H9 (cell line): ENCODE measurements at regions not wholly inside any gene's neighbourhood (a gene's known extent, or its start where the extent isn't known, plus 50 kb on each side); places are given as distances from the start of the nearest gene placed in this dataset.

ENCODE experiments used
- DNase-seq: peaks from one replicate; pipeline ENCODE4 v3.0.0-alpha.2; 2017
- H2AFZ ChIP-seq: one replicate; pipeline ENCODE4 v1.6.1; 2013; ENCODE audit warnings: mild to moderate bottlenecking, low read length, control low read depth, moderate library complexity
- H2AK5ac ChIP-seq: 2 replicates; pipeline ENCODE4 v1.6.1; 2013; ENCODE audit warnings: low read length, control low read depth, mixed read lengths; ENCODE audit not compliant: insufficient read length
- H2BK120ac ChIP-seq: one replicate; pipeline ENCODE4 v1.6.1; 2013; ENCODE audit warnings: low read depth, mild to moderate bottlenecking, low read length, control low read depth, inconsistent platforms; ENCODE audit not compliant: poor library complexity, severe bottlenecking
- H2BK12ac ChIP-seq: 2 replicates; pipeline ENCODE4 v1.6.1; 2013; ENCODE audit warnings: low read length, control low read depth, mixed read lengths, low read depth; ENCODE audit not compliant: insufficient read length
- H2BK15ac ChIP-seq: 2 replicates; pipeline ENCODE4 v1.6.1; 2013; ENCODE audit warnings: low read depth, low read length, control low read depth
- H2BK20ac ChIP-seq: one replicate; pipeline ENCODE4 v1.6.1; 2013; ENCODE audit warnings: low read depth, mild to moderate bottlenecking, low read length, control low read depth, inconsistent platforms; ENCODE audit not compliant: poor library complexity, severe bottlenecking
- H2BK5ac ChIP-seq: 2 replicates; pipeline ENCODE4 v1.6.1; 2013; ENCODE audit warnings: low read length, control low read depth, mixed read lengths; ENCODE audit not compliant: insufficient read length
- H3K14ac ChIP-seq: 2 replicates; pipeline ENCODE4 v1.6.1; 2013; ENCODE audit warnings: low read length, control low read depth; ENCODE audit not compliant: insufficient read depth
- H3K18ac ChIP-seq: 2 replicates; pipeline ENCODE4 v1.6.1; 2013; ENCODE audit warnings: low read depth, mild to moderate bottlenecking, mixed read lengths, low read length, control low read depth; ENCODE audit not compliant: insufficient read length
- H3K23ac ChIP-seq: 2 replicates; pipeline ENCODE4 v1.6.1; 2013; ENCODE audit warnings: low read length, control low read depth, mixed read lengths, low read depth; ENCODE audit not compliant: insufficient read length
- H3K23me2 ChIP-seq: 2 replicates; pipeline ENCODE4 v1.6.1; 2013; ENCODE audit warnings: low read depth, mild to moderate bottlenecking, mixed read lengths, low read length, control low read depth; ENCODE audit not compliant: insufficient read length, poor library complexity, severe bottlenecking
- H3K27ac ChIP-seq: 2 replicates; pipeline ENCODE4 v1.5.1; 2013; ENCODE audit warnings: low read length, control low read depth, mixed read lengths, low read depth; ENCODE audit not compliant: insufficient read length
- H3K27me3 ChIP-seq: 2 replicates; pipeline ENCODE4 v1.6.1; 2013; ENCODE audit warnings: low read length, control low read depth, inconsistent platforms; ENCODE audit not compliant: insufficient read depth
- H3K4ac ChIP-seq: 2 replicates; pipeline ENCODE4 v1.6.1; 2013; ENCODE audit warnings: low read depth, mild to moderate bottlenecking, control low read depth, inconsistent platforms, low read length, moderate library complexity
- H3K4me1 ChIP-seq: 2 replicates; pipeline ENCODE4 v1.6.1; 2013; ENCODE audit warnings: low read length, control low read depth, inconsistent platforms; ENCODE audit not compliant: insufficient read depth
- H3K4me2 ChIP-seq: 2 replicates; pipeline ENCODE4 v1.6.1; 2013; ENCODE audit warnings: low read length, control low read depth, mixed read lengths; ENCODE audit not compliant: insufficient read length, insufficient read depth
- H3K56ac ChIP-seq: 2 replicates; pipeline ENCODE4 v1.6.1; 2013; ENCODE audit warnings: low read depth, mild to moderate bottlenecking, mixed read lengths, low read length, control low read depth; ENCODE audit not compliant: insufficient read length
- H3K79me1 ChIP-seq: 2 replicates; pipeline ENCODE4 v1.6.1; 2013; ENCODE audit warnings: low read depth, mild to moderate bottlenecking, moderate library complexity, low read length, control low read depth, inconsistent platforms; ENCODE audit not compliant: insufficient read depth, poor library complexity, severe bottlenecking
- H3K79me2 ChIP-seq: 2 replicates; pipeline ENCODE4 v1.6.1; 2013; ENCODE audit warnings: low read length, control low read depth, inconsistent platforms; ENCODE audit not compliant: insufficient read depth
- H3K9ac ChIP-seq: 2 replicates; pipeline ENCODE4 v1.6.1; 2013; ENCODE audit warnings: low read length, control low read depth, mixed read lengths; ENCODE audit not compliant: insufficient read length; ENCODE audit errors: extremely low read depth
- H3K9me3 ChIP-seq: one replicate; pipeline ENCODE4 v1.6.1; 2013; ENCODE audit warnings: low read depth, low read length, inconsistent platforms; ENCODE audit not compliant: control insufficient read depth
- H3T11ph ChIP-seq: one replicate; pipeline ENCODE4 v1.6.1; 2013; ENCODE audit warnings: mild to moderate bottlenecking, low read length, control low read depth, inconsistent platforms
- H4K20me1 ChIP-seq: one replicate; pipeline ENCODE4 v1.6.1; 2013; ENCODE audit not compliant: control insufficient read depth, insufficient read length, insufficient read depth
- H4K5ac ChIP-seq: 2 replicates; pipeline ENCODE4 v1.6.1; 2013; ENCODE audit warnings: low read depth, mild to moderate bottlenecking, mixed read lengths, low read length, control low read depth; ENCODE audit not compliant: insufficient read length
- H4K8ac ChIP-seq: replicated peaks from 2 replicates; pipeline ENCODE4 v1.6.1; 2013; ENCODE audit warnings: low read length, control low read depth, mixed read lengths, low read depth; ENCODE audit not compliant: insufficient read length
- H4K91ac ChIP-seq: 2 replicates; pipeline ENCODE4 v1.6.1; 2013; ENCODE audit warnings: low read depth, mild to moderate bottlenecking, moderate library complexity, mixed read lengths, low read length, control low read depth; ENCODE audit not compliant: insufficient read length
- H3K27ac Mint-ChIP-seq, 3 experiments: 2 replicates in 2 of 3; 3 replicates in 1 of 3; pipeline ENCODE4 v1.8.0; 2020 to 2021; ENCODE audit warnings: mixed read lengths in 3 of 3, mild to moderate bottlenecking in 1 of 3, moderate library complexity in 1 of 3
- H3K27me3 Mint-ChIP-seq: 2 replicates; pipeline ENCODE4 v1.8.0; 2021; ENCODE audit warnings: low read depth, mild to moderate bottlenecking, moderate library complexity, mixed read lengths
- H3K36me3 Mint-ChIP-seq, 3 experiments: 2 replicates in 2 of 3; 3 replicates in 1 of 3; pipeline ENCODE4 v1.8.0; 2020 to 2021; ENCODE audit warnings: low read depth in 3 of 3, mixed read lengths in 3 of 3; ENCODE audit not compliant: insufficient read depth in 1 of 3
- H3K4me1 Mint-ChIP-seq, 2 experiments: 2 replicates each; pipeline ENCODE4 v1.8.0; 2020; ENCODE audit warnings: mixed read lengths in 2 of 2
- H3K4me3 Mint-ChIP-seq, 2 experiments: 2 replicates in 1 of 2; 3 replicates in 1 of 2; pipeline ENCODE4 v1.8.0; 2020 to 2021; ENCODE audit warnings: mild to moderate bottlenecking in 2 of 2, mixed read lengths in 2 of 2, moderate library complexity in 1 of 2
- H3K9me3 Mint-ChIP-seq, 2 experiments: 2 replicates in 1 of 2; 3 replicates in 1 of 2; pipeline ENCODE4 v1.8.0; 2020; ENCODE audit warnings: mild to moderate bottlenecking in 2 of 2, mixed read lengths in 2 of 2, moderate library complexity in 1 of 2
- CTCF ChIP-seq: fragments of 200-600 bp; sonication (generic); conservative IDR thresholded peaks from 3 replicates; pipeline ENCODE4 v1.8.0; 2021; ENCODE audit warnings: antibody characterized with exemption, mild to moderate bottlenecking
- WGBS: extraction: QIAGEN DNeasy Blood & Tissue Kit; methylation state at CpG from one replicate; pipeline ENCODE4 v1.1.7; 2013; ENCODE audit warnings: missing lambda C conversion rate, low lambda C conversion rate, mixed read lengths; ENCODE audit not compliant: insufficient read length; ENCODE audit errors: extremely low coverage; 5-methylcytosine and 5-hydroxymethylcytosine counted together

DNA sequence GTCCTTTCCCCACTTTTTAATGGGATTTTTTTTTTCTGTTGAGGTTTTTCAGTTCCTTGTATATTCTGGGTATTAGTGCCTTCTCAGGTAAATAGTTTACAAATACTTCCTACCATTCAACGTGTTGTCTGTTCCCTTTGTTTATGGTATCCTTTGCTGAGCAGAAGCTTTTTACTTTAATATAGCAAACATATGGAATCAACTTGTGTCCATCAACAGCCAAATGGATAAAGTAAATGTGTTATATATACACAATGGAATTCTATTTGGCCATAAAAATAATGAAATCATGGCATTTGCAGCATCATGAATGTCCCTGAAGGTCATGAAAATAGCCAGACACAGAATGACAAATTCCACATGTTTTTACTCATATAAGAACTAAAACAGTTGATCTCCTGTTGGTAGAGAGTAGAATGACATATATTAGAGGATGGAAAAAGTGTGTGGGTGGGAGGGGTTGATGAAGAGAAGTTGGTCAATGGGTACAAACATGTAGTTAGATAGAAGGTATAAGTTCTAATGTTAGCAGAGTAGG, 500.8 kb downstream of the SLITRK6 start:
- no peak overlapping the region for H2BK5ac ChIP-seq
- H3T11ph ChIP-seq: no peak overlapping the region

More for the DNA sequence above, 500.8 kb downstream of the SLITRK6 start:
- no peaks in the 10 kb centered on the region for H3K36me3 Mint-ChIP-seq
- no peak; the same call in 2 of the 3 replicates for TF ChIP-seq CTCF
- Histone ChIP-seq H2BK120ac (no peak overlapping the region), H2AK5ac (no peak overlapping the region), H4K8ac (no peak overlapping the region), H2BK12ac (no peak overlapping the region), H3K27ac (no peak overlapping the region), H3K18ac (no peak overlapping the region), H4K20me1 (no peaks in the 10 kb centered on the region), H3K79me1 (no peaks in the 10 kb centered on the region), H3K27me3 (no peaks in the 10 kb centered on the region), H3K9ac (no peak overlapping the region), H3K23ac (no peak overlapping the region), H3K4ac (no peak overlapping the region), H2BK15ac (no peak overlapping the region), H2BK20ac (no peak overlapping the region), H3K14ac (no peak overlapping the region), H3K4me1 (no peaks in the 10 kb centered on the region), H3K4me2 (no peak overlapping the region), H3K79me2 (no peaks in the 10 kb centered on the region), H3K56ac (no peak overlapping the region), H3K23me2 (no peaks in the 10 kb centered on the region), H2AFZ (no peak overlapping the region), H4K5ac (no peak overlapping the region), H3K9me3 (no peaks in the 10 kb centered on the region), H4K91ac (no peak overlapping the region)
- no peak overlapping the region for H3K27ac Mint-ChIP-seq
- WGBS: no CpG with 5 or more reads among the region's 1 CpG
- no peaks in the 10 kb centered on the region for H3K9me3 Mint-ChIP-seq
- DNase-seq: no peak
- H3K27me3 Mint-ChIP-seq: no peaks in the 10 kb centered on the region
- peaks cover 0 to 4% of the 10 kb centered on the region in 2 experiments; a peak in 2 of 4 replicates for H3K4me1 Mint-ChIP-seq
- no peak overlapping the region for H3K4me3 Mint-ChIP-seq
